KG1 (cell line): ENCODE measurements at regions not wholly inside any gene's neighbourhood (a gene's known extent, or its start where the extent isn't known, plus 50 kb on each side); places are given as distances from the start of the nearest gene placed in this dataset.
A peak's percentile ranks its signal among the peaks of the same experiment; 100 is the strongest.
"Not testable (repeated sequence)": the region's sequence is repeated elsewhere in the genome, so short reads cannot be mapped to it uniquely, and the experiment has no call there.

Experiments
- DNase-seq: peaks from one replicate; lab custom pipeline; 2025; lab: John Stamatoyannopoulos, UW

- no peak for DNase-seq
Measured at GRCh38 chr19:32038961-32039360, 306.4 kb upstream of the ZNF507 start.

- DNase-seq = no peak
Measured at GRCh38 chr19:32039440-32039839, 306.0 kb upstream of the ZNF507 start.

DNA sequence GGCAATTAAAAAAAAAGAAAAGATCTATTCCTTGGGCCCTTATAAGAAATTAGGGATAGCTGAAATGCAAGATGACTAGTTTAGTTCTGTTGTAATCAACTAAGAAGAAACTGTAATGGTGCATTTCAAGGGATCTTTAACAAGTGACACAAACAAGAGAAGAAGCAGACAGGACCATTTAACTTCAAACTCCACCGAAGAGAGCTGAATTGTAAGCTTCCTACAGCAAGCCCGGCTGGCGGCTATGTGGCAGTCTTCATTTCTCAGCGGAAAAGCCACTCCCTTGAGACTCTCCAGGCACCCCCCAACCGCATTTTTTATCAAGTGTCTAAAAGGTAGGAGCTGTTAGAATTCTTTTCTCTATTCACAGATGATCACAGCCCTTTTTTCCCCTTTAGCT, 305.2 kb upstream of the ZNF507 start:
- no peak for DNase-seq

DNA sequence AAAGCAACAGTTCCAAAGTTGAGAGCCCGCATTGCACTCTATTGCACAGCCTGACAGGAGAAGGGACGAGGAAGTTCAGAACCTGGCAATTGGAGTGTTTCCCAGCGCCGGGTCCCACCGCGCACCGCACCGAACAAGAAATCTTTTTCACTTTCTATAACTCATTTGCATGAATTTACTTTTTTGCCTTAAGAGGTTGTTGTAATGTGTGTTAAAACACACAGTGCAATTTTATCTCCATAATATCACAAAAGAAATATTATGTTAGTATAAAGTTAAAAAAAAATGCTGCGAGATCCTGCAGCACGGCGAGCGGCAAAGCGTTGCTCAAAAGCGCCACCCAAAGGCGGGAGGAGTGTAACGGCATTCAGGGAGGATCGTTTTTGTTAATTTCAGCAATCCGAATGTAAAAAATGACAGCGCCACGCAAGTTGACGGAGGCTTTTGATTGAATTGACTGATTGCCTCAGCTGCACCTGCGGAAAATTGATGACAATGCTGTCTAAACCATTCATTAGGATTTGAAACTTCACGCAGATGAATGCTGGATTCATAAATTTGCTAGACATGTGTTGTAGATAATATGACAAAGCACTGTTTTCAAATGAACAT, 303.6 kb upstream of the ZNF507 start:
- DNase-seq = peak; percentile 5

DNA sequence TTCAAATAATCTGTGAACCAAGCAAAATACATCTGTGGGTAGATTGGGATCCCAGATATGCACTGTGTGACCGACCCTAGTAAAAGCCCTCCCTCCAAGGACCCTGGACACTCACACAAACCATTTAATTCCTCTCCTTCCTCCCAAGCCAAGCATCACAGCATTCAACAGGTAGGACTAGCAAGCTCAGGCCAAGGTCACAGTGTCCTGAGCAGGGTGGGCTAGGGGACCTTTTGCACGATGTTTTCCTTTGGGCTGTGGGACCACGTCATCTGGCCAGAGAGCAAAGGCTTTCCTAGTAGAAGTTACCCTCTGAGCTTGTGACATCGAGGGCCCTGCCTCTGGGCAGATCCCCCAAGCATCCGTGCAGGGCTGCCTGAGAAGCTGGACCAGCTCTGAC, 297.6 kb upstream of the ZNF507 start:
- DNase-seq = no peak

- DNase-seq = no peak
Measured at GRCh38 chr19:32053376-32053775, 292.0 kb upstream of the ZNF507 start.

DNA sequence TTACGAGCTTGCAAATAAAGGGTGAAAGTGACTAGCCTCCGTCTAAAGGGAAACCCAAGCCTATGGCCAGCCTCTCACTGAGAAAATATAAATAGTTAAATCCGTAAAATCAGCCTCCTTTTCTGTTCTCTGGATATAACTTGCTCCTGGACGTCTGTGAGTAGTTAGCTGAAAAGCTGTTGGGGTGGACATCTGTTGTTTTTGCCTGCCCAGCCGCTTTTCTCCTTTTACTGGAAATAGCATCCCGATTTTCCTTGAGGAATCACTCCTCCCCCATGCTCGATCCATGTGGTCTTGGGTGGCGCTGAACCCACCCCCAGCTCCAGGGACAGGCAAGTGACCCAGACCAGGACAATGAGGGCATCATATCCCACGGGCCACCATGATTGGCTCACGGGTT, 291.5 kb upstream of the ZNF507 start:
- no peak for DNase-seq

- DNase-seq = no peak
Measured at GRCh38 chr19:32058131-32058530, 287.3 kb upstream of the ZNF507 start.

- DNase-seq = no peak
Measured at GRCh38 chr19:32061315-32061714, 284.1 kb upstream of the ZNF507 start.

DNA sequence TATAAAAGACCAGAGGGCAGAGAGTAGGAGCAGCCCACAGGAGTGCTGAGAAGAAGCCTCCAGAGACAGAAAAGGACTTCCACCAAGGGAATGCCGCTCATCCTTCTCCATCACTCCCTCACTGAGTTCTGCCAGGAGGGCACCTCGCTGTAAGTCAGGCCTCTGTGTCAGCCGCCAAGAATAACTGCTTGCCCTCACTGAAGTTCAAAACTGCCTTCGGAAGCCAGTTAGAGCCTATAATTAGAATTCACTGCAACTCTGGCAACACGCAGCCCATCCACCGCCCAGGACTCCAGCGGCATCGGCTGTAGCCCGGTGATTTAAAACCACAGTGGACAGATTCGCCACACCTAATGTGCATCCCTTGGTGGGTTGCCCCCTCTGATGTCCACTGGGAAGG, 281.8 kb upstream of the ZNF507 start:
- DNase-seq = no peak

DNA sequence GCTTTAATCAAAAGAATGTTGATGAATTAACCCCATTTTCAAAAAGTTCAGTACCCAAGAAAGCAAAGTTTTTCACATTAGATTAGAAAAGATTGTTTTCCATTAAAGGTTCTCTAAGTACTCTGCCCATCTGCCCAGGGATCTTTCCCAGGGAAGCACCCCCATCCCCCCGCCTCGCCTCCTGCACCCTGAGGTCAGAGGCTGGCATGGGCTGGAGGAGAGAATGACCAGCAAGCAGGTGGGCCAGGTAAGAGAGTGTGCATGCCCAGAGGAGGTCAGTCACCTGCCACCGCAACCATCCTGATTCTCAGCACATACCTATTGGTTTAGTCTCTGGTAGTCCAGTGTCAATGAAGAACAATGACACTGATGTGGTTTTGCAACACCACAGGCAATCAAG, 279.4 kb upstream of the ZNF507 start:
- no peak for DNase-seq

DNA sequence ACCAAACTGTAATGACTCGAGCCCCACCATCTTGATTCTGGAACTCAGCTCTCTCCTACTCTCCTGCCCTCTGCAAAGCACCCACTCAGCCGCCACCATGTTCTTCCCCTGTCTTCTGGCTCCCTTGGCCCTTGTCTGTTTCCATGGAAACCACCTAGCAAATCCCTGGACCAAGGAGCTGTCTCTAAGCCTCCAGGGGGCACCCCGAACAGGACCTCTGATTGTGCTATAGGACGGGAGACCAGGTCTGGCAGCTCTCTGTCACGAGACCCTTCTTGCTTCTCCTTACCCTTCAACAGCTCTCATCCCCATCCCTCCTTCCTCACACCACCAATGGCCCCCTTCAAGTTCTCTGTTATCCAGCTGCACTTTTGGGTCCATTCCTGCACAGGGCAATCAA, 277.7 kb upstream of the ZNF507 start:
- no peak for DNase-seq

GRCh38 chr19:32068793-32069192, 276.6 kb upstream of the ZNF507 start:
- no peak for DNase-seq

- no peak for DNase-seq
Measured at GRCh38 chr19:32070101-32070500, 275.3 kb upstream of the ZNF507 start.

DNA sequence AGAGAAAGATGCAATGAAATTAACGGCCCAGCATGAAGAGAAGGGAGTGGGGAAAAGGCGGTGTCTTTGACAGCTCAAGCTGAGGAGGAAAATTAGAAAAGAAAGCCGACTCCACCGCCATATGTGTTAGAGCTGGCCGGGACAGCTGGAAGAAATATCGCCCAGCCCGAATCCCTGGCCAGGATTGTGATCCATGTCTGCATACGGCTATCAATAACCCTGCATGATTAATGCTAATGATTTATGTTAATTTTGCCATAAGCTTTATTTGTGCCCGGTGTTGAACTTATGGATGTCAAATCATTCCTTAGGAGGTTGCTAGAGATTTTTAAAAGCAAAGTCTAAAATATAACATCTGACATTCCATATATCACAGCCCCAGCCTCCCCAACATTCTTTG, 263.4 kb upstream of the ZNF507 start:
- no peak for DNase-seq

GRCh38 chr19:32084756-32085363, 260.6 kb upstream of the ZNF507 start:
- DNase-seq = not testable (repeated sequence)

DNA sequence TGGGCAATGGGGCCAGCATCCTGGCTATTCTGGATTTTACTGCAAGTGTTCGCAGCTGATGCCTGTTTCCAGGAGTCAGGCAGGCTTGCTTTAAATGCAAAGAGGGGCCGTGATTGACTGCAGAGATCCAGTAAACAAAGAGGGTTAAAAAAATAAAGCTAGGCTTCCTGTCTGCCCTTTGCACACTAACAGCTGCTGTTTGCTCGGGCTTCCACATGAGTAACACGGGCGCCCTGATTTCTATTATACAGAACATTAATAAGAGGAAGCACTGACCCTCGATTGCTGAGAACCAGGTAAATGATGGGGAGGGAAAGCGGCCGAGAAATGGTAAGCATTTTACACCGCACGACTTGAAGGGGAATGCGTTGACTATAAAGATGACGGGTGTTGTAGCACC, 254.2 kb upstream of the ZNF507 start:
- no peak for DNase-seq

DNA sequence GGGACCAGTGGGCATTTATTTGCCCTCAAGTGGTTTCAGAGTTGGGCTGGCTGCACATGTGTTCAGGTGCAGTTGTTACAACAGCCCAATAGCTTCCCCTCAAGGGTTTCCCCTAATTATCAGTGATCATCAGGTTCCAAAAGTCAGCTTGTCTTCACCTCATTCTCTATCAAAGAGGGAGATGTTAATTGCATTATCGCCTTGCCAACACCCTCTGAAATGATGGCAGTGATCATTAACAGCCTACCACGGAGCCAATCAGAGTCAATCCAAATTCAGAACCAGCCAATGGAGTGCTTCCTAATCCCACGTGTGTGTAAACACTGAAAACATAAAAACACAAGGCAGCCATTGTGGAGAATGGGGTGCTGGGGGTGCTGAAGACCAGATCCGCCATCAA, 248.4 kb upstream of the ZNF507 start:
- no peak for DNase-seq

DNA sequence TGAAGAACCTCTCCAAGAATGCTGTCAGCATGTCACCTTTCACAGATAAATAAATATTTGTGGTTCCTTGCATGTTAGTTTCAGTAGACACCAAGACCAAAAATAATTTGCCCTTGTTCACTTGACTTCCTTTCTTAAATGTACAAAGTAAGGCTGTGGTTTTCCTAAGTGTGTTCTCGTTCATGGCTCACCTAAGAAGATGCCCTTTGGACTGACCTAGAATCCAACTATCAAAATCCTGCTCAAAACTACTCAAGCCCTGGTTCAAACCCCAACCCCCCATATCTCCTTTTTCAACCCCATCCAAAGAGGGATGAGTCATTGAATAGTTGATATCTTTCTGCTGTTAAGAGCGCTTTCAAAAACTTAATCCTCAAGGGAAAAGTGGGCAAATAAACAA, 247.8 kb upstream of the ZNF507 start:
- DNase-seq = no peak

DNA sequence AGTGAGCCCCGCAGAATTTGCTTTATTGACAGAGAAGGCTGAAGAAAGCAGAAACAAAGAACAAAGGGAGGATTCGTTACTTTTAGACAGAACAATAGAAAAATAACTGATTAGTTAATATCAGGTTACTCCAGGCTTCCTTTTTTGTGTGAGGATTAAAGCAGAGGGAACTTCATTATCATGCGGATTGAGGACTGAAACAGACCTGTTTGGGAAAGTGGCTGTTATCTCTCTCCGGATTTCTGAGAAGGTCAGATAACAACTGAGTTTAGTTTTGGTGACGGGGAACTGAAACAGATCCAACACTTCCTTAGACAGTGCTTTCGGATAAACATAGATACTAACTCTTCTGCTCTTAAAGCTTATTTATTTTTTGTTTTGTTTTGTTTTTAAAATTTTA, 246.4 kb upstream of the ZNF507 start:
- DNase-seq = no peak

DNA sequence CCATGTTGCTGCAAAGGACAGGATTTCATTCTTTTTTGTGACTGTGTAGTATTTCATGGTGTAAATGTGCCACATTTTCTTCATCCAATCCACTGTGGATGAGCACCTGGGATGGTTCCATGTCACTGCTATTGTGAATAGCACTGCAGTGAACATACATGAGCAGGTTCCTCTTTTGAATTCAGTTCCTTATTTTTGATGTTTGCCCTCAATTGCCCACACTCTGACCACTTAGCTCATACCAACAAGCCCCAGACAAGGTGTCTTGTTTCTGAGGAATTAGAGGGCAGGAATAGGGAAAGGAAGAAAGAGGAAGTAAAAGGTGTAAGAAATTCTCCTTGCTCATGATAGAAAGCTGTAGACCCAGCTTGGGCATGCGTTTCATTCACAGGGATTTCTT, 244.2 kb upstream of the ZNF507 start:
- DNase-seq = no peak

- no peak for DNase-seq
Measured at GRCh38 chr19:32103541-32103940, 241.9 kb upstream of the ZNF507 start.

DNA sequence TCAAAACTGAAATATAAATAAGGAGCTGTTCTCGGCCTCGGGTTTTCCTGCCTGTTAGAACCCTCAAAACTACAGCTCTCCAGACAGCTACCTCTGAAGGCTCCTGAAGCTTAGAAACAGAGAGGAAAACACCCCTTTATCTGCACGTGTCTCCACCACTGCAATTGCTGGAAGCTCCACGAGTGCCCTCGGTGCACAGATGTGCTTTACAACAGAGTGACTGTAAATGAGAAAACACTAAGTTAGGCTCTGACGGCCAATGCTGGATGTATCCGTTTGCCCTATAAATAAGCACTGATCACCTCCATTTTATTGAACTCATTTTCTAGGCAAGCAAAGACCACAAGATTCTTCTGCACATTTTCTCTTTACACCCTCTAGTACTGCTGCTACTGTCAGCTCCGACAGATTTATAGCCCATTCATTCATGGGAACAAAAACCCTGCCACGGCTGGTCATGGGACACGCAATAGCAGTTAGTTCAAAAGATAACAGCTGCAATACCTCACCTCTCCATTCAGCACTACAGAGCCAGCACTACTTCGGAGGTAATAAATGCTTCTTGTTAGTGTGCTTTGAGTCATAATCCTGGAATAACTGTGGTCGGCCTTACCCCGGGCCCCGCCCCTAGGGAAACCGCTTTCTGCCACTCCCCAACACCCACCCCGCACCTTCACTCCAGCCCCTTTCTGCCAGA, 241.1 kb upstream of the ZNF507 start:
- no peak for DNase-seq

GRCh38 chr19:32104850-32105235, 240.6 kb upstream of the ZNF507 start:
- no peak for DNase-seq
